Bone marrow (tissue), 2 donors: ENCODE measurements at regions not wholly inside any gene's neighbourhood (a gene's known extent, or its start where the extent isn't known, plus 50 kb on each side); places are given as distances from the start of the nearest gene placed in this dataset.

Source experiments
- DNase-seq, 2 donors: peaks; one replicate each; lab custom pipeline; 2025; lab: John Stamatoyannopoulos, UW

DNA sequence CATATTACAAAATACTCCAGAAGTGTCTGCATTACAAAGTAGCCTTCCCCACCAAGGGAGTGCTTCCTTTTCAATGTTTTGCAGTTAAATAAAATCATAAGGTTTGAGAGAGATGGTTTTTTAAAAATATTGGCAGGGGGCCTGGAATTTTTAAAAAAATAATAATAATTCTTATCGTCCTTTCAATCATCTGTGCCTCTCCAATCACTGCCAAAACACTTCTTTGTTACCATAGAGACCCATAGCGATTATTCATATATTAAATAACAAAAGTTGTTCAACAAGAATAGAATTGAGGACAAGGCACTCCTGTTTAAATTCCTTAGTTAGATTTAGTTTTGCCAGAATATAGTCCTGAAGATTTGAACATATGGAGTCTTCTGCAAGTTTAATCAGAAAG is 203.1 kb downstream of the FAT4 start:
- DNase-seq = no peak

- no peak for DNase-seq
These were observed 203.5 kb downstream of the FAT4 start for GRCh38 chr4:125518281-125518680.

- DNase-seq = no peak
These were observed 204.8 kb downstream of the FAT4 start for GRCh38 chr4:125519371-125520146.

DNA sequence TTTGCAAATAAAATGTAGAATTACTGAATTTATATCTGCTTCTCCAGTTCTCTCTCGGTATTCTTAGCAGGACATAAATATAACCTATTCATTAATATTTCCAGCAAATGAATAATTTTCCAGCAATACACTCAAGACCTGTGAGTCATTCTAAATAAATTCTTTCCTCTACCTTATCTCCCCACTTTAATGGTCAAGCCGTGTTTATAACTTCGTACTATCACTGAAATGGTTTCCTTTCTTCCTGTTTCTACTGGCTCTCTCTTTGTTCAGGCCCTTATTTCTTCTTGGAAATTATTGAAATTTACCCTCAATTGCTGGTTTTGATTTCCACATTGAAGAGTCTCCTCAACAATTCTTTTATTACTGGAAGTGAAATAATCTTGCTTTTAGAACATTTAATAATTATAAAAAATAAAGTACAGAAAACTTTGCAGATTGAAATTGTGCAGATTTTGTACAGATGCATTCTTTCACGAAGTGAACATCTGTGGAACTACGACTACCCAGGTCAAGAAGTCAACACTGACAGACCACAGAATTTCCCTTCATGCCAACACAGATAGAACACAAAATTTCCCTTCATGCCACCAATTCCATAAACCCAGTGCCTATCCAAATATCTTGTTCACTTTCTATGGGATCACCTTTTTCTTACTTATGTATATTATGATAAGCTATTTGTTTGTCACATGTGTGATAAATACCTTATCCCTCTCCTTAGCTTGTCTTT is 205.7 kb downstream of the FAT4 start:
- no peak for DNase-seq

- DNase-seq = no peak
These were observed 207.8 kb downstream of the FAT4 start for GRCh38 chr4:125522588-125522987.

GRCh38 chr4:125522992-125523391 is 208.2 kb downstream of the FAT4 start:
- DNase-seq = no peak

DNA sequence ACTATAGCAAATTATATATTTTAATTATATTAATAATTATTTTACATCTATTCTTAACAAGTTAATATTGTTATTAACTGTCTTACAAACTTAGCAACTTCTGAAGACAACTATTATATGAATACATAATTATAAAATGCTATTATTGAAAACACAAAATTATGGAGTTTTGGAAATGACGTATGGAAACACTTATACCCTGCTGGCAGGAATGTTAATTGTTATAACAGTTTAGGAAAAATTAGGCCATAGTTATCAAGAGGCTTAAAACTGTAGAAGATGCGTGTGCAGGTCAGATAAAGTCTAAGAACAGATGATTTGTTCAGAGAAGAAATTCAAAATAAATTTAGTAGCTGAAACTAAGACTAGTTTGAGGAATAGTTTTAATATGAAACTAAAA is 211.7 kb downstream of the FAT4 start:
- no peak for DNase-seq

DNA sequence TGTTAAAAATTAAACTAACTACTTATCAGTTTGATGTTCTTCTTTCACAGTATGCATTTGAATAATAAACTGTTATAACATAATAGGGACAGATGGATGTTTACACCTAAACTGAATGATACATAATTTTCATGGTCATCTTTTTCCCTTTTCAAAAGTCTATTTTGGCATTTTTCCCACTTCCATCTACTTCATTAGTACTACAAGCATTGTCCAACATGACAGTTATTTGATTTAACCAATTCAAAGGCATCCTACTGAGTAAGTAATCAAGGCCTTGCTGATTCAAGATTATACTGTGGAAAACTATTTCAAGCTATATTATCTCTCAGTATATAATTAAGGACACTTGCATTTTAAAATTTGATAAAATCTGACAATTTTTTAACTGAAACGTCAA is 212.9 kb downstream of the FAT4 start:
- no peak for DNase-seq

DNA sequence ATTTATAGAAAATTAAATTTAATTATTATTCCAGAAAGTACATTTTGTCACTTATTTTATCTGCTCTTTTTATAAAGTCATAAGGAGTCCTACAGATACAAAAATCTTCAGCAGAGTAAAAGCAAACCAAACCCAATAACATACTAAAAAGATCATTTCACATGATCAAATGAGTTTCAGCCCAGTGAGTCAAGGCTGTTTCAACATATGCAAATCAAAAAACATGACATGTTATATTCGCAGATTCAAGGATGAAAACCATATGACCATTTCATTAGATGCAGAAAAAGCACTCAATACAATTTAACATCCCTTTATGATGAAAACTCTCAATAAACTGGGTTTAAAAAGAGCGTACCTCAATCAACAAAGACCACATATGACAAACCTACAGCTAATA is 214.3 kb downstream of the FAT4 start:
- no peak for DNase-seq

- no peak for DNase-seq
These were observed 223.9 kb downstream of the FAT4 start for GRCh38 chr4:125538670-125539069.

DNA sequence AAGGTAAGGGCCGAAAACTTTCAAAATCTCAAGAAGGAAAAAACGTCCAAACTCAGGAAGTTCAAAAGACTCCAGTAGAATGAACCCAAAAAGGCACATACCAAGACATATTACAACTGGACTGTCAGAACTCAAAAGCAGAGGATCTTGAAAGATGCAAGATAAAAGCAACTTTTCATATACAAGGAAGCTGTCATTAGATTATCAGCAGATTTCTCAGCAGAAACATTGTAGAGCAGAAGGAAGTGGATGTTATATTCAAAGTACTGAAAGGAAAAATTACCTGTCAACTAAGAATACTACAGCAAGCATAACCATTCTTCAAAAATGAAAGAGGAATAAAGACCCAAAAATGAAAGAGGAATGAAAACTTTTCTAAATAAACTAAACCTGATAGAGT is 224.9 kb downstream of the FAT4 start:
- DNase-seq = no peak

- DNase-seq = no peak
These were observed 227.2 kb downstream of the FAT4 start for GRCh38 chr4:125541836-125542385.

DNA sequence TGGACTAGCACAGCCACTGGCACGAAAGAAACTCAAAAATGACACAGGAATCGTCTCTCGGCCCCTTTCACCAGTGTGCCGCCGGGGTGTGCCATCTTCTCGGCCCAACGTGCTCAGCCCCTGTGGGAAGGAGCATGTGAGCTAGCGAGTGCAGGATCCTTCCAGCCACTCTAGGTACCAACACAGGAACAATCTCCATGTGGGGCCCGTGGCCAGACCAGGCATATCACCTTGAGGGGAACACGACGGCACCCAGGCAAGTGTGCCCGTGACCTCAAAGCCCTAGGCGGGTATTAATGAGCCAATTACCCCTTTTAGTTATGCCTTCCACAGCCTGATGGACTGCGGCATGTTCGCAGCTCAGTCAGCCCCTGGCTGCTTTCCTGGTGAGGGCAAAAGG is 231.5 kb downstream of the FAT4 start:
- no peak for DNase-seq

GRCh38 chr4:125547836-125548235 is 233.1 kb downstream of the FAT4 start:
- no peak for DNase-seq

GRCh38 chr4:125550769-125551168 is 236.0 kb downstream of the FAT4 start:
- no peak for DNase-seq

GRCh38 chr4:125551466-125551865 is 236.7 kb downstream of the FAT4 start:
- DNase-seq = no peak

GRCh38 chr4:125551967-125552366 is 237.2 kb downstream of the FAT4 start:
- DNase-seq = no peak

GRCh38 chr4:125572601-125573000 is 257.8 kb downstream of the FAT4 start:
- no peak for DNase-seq

DNA sequence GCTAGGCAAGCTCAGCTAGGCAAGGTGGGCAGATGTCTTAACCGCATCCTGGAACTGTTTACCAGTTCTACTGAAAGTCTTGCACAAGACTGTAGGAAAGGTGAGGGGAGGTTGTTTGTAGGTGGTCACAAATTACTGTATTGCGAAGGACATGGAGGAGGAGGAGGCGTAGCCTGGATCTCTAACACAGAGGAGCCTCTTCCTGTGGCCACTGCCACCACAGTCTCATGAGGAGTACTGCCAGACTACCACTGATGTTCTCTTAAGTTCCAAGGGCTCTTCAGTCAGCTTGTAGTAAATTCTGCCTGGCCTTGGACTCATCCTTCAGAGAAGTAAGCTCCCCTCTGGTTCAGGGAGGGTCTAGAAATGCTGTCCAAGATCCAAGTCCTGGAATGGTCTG is 258.6 kb downstream of the FAT4 start:
- no peak for DNase-seq

- no peak for DNase-seq
These were observed 259.0 kb downstream of the FAT4 start for GRCh38 chr4:125573786-125574185.

- DNase-seq = no peak
These were observed 267.5 kb downstream of the FAT4 start for GRCh38 chr4:125582302-125582701.

- DNase-seq = no peak
These were observed 275.4 kb downstream of the FAT4 start for GRCh38 chr4:125590158-125590557.

DNA sequence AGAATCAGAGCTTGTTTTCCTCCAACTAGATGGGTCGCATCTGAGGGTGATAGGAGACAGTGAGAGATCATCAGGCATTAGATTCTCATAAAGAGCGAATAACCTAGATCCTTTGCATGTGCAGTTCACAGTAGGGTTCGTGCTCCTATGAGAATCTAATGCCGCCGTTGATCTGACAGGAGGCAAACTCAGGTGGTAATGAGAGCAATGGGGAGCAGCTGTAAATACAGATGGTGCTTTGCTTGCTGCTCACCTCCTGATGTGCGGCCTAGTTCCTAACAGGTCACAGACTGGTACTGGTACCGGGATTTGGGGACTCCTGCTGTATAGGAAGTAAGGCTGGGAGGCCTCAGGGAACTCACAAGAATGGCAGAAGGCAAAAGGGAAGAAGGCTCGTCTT is 276.5 kb downstream of the FAT4 start:
- no peak for DNase-seq
